Coronary artery (tissue), 2 donors: ENCODE measurements at regions not wholly inside any gene's neighbourhood (a gene's known extent, or its start where the extent isn't known, plus 50 kb on each side); places are given as distances from the start of the nearest gene placed in this dataset.
"Not testable (repeated sequence)": the region's sequence is repeated elsewhere in the genome, so short reads cannot be mapped to it uniquely, and the experiment has no call there.

Experiments used
- DNase-seq: peaks from one replicate; pipeline ENCODE4 v3.0.0-alpha.2; 2017; ENCODE audit warnings: low spot score
- H3K27ac ChIP-seq, 2 donors: fragments of 200-600 bp; sonication (generic); one replicate each; pipeline ENCODE4 v1.5.1; 2016 to 2019
- H3K4me3 ChIP-seq: fragments of 200-600 bp; sonication (generic); 2 replicates; pipeline ENCODE4 v1.5.1; 2016; ENCODE audit warnings: mild to moderate bottlenecking, moderate library complexity

GRCh38 chr21:10361214-10361736 is 160.1 kb upstream of the TPTE start:
- H3K27ac ChIP-seq, DNase-seq, H3K4me3 ChIP-seq: not testable (repeated sequence)

GRCh38 chr21:10362816-10363215 is 158.6 kb upstream of the TPTE start:
- H3K27ac ChIP-seq, H3K4me3 ChIP-seq, DNase-seq: not testable (repeated sequence)

- H3K27ac ChIP-seq, H3K4me3 ChIP-seq, DNase-seq: not testable (repeated sequence)
These were observed 158.1 kb upstream of the TPTE start for GRCh38 chr21:10363321-10363720.

GRCh38 chr21:10366210-10366609 is 155.2 kb upstream of the TPTE start:
- H3K4me3 ChIP-seq, H3K27ac ChIP-seq, DNase-seq: not testable (repeated sequence)

GRCh38 chr21:10367586-10367985 is 153.8 kb upstream of the TPTE start:
- H3K4me3 ChIP-seq, H3K27ac ChIP-seq, DNase-seq: not testable (repeated sequence)

- DNase-seq, result peak; percentile 81
- not testable (repeated sequence) for H3K27ac ChIP-seq, H3K4me3 ChIP-seq
These were observed 153.0 kb upstream of the TPTE start for GRCh38 chr21:10368323-10368798.

- not testable (repeated sequence) for DNase-seq, H3K4me3 ChIP-seq, H3K27ac ChIP-seq
These were observed 152.1 kb upstream of the TPTE start for GRCh38 chr21:10369289-10369688.

GRCh38 chr21:10377758-10378157 is 143.6 kb upstream of the TPTE start:
- H3K4me3 ChIP-seq, DNase-seq, H3K27ac ChIP-seq: not testable (repeated sequence)

GRCh38 chr21:10379816-10380215 is 141.6 kb upstream of the TPTE start:
- H3K4me3 ChIP-seq, H3K27ac ChIP-seq, DNase-seq: not testable (repeated sequence)

- not testable (repeated sequence) for DNase-seq, H3K27ac ChIP-seq, H3K4me3 ChIP-seq
These were observed 139.7 kb upstream of the TPTE start for GRCh38 chr21:10381687-10382060.

- not testable (repeated sequence) for H3K27ac ChIP-seq, H3K4me3 ChIP-seq, DNase-seq
These were observed 139.2 kb upstream of the TPTE start for GRCh38 chr21:10382135-10382534.

GRCh38 chr21:10382580-10382979 is 138.8 kb upstream of the TPTE start:
- H3K4me3 ChIP-seq, H3K27ac ChIP-seq, DNase-seq: not testable (repeated sequence)

GRCh38 chr21:10383571-10383970 is 137.8 kb upstream of the TPTE start:
- DNase-seq, result peak; percentile 78
- not testable (repeated sequence) for H3K4me3 ChIP-seq, H3K27ac ChIP-seq

GRCh38 chr21:10384304-10384861 is 137.0 kb upstream of the TPTE start:
- peak; percentile 63 for DNase-seq
- H3K4me3 ChIP-seq, H3K27ac ChIP-seq: not testable (repeated sequence)

GRCh38 chr21:10385202-10385601 is 136.2 kb upstream of the TPTE start:
- H3K27ac ChIP-seq, H3K4me3 ChIP-seq: not testable (repeated sequence)
- DNase-seq, result peak; percentile 73

- H3K4me3 ChIP-seq, H3K27ac ChIP-seq: not testable (repeated sequence)
- DNase-seq, result peak; percentile 71
These were observed 135.4 kb upstream of the TPTE start for GRCh38 chr21:10385898-10386527.

GRCh38 chr21:10387692-10388450 is 133.5 kb upstream of the TPTE start:
- DNase-seq, result not testable (repeated sequence)

GRCh38 chr21:10388625-10389024 is 132.8 kb upstream of the TPTE start:
- not testable (repeated sequence) for H3K4me3 ChIP-seq, H3K27ac ChIP-seq, DNase-seq

More at GRCh38 chr21:10387692-10388450, 133.5 kb upstream of the TPTE start:
- H3K4me3 ChIP-seq, H3K27ac ChIP-seq: not testable (repeated sequence)

GRCh38 chr21:10392301-10392700 is 129.1 kb upstream of the TPTE start:
- not testable (repeated sequence) for H3K27ac ChIP-seq, H3K4me3 ChIP-seq, DNase-seq

- not testable (repeated sequence) for DNase-seq, H3K4me3 ChIP-seq, H3K27ac ChIP-seq
These were observed 125.4 kb upstream of the TPTE start for GRCh38 chr21:10395963-10396362.
